HPDE6-E6E7 (cell line): ENCODE measurements at regions not wholly inside any gene's neighbourhood (a gene's known extent, or its start where the extent isn't known, plus 50 kb on each side); places are given as distances from the start of the nearest gene placed in this dataset.
"Not testable (repeated sequence)": the region's sequence is repeated elsewhere in the genome, so short reads cannot be mapped to it uniquely, and the experiment has no call there.

Experiments
- DNase-seq: peaks from one replicate; pipeline ENCODE4 v3.0.0; 2011; ENCODE audit warnings: missing footprints; ENCODE audit errors: extremely low spot score

DNA sequence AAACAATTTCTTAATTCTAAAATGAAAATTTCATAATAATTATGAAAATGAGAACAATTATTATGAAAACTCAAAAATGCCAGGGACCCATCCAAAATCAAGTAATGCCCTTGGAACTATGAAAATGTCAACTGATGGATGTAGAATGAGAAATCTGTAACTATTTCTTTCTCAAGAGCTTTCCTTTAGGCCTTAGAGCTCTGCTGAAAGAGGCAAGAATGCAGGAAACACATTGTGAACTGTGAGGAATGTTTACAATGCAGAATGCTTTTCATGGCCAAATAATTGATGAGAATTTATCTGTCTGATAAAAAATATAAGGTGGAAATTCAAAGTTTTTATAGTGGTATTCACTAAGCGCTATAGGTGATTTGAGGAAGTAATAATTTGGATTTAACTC lies 207.1 kb upstream of the PCDH18 start:
- DNase-seq = no peak

DNA sequence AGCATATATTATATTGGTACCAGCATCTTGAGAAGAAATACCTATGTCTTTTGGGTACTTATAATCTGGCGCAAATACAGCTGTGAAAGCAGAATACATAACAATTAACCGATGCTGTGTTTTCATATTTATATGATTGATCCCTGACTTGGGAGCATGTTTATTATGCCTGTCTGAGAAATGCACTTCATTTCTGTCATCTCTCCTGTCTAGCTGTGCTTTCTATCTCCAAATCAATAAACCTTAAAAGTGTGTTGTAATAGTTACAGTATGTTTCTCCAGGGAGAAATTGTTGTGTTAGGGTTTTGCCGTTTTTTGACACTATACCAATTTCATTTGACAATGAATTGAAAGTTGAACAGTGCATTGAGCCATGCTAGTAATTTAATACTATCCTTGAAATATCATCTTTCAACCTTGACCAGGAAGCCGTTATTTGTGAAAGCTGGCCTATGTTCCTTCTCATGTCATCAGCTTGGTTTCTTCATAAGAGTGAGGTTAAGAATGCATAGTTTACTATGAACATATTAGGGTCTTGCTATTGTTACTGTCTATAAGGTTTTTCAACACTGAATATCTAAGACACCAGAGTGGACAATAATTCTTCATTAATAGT lies 206.2 kb upstream of the PCDH18 start:
- no peak for DNase-seq

DNA sequence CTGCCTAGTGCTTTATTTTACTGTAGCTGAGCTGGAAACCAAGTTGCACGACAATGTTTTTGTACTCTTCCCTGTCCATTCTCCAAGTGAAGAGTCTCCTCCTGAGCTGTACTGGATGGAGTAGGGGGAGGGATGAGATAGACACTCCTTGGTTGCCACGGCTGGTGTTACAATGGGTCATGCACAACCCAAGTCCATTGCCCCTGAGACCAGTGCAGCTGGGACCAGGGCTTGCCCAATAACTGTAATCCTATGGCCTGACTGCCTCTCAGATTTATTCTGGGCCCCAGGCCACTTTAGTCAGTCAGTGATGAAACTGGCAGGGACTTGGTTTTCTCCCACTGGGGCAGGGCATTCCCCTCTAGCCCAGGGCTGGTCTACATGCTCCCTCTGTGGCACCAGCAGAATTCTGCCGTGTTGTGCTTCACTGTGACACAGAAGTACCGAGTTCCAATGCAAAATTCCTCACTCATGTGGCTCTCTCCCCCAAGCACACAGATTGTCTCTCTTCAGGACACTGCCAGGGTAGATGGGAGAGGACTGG lies 203.3 kb upstream of the PCDH18 start:
- DNase-seq = no peak

DNA sequence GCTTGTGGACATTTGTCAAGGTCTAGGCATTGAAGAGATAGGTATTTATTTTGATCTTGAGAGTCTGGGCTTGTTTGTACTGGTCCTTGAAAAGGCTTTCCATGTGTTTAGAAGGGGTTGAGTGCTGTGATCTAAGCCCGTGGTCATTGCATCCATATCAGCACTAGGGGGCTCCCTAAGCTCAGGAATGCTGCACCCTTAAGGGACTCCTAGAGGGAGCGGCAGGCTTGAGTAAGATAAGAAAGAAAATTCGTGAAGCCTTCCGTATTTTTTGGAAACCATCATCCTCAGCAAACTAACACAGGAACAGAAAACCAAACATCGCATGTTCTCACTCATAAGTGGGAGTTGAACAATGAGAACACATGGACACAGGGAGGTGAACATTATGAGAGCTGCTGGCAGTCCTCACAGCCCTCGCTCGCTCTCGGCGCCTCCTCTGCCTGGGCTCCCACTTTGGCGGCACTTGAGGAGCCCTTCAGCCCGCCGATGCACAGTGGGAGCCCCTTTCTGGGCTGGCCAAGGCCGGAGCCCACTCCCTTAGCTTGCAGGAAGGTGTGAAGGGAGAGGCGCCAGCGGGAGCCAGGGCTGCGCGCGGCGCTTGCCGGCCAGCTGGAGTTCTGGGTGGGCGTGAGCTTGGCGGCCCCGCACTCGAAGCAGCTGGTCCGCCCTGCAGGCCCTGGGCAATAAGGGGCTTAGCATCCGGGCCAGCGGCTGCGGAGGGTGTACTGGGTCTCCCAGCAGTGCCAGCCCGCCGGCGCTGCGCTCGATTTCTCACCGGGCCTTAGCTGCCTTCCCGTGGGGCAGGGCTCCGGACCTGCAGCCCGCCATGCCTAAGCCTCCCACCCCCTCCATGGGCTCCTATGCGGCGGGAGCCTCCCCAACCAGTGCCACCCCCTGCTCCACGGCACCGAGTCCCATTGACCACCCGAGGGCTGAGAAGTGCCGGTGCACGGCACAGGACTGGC lies 201.2 kb upstream of the PCDH18 start:
- DNase-seq = not testable (repeated sequence)

DNA sequence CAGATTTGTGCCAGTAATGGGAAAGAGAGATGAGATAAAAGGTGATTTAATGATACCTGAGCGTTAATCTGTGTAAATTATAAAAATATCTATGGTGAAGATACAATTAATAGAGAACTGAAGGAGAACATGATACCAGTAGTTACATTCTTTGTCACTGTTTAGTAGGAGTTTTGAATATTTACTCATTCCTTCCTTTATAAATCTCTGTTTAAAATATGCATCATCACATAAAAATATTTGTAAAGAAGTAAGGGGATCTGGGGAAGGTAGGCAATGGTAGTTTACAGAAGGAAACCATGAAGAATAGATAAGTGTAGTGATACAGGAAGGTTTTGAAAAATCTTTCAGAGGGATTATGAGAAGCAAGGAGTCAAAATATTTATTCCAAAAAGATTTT lies 190.6 kb upstream of the PCDH18 start:
- no peak for DNase-seq

DNA sequence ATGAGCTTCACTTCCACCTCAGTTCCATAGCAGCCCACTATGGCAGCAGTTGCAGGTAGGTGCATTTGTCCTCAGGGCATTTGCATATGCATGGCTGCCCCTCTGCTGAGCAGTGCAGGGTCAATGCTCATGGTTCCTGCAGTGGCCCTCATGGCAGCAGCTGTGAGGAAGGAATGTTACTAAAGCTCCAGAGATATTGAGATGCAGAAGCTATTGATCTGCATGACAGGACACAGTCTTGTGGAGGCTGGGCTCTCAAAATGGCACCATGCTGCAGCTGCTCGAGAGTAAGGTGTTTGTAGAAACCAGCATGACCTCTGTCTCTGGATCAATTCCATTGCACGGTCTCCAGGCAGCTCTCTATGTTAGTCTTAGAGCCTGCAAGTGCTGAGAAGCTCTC lies 179.2 kb upstream of the PCDH18 start:
- no peak for DNase-seq

DNA sequence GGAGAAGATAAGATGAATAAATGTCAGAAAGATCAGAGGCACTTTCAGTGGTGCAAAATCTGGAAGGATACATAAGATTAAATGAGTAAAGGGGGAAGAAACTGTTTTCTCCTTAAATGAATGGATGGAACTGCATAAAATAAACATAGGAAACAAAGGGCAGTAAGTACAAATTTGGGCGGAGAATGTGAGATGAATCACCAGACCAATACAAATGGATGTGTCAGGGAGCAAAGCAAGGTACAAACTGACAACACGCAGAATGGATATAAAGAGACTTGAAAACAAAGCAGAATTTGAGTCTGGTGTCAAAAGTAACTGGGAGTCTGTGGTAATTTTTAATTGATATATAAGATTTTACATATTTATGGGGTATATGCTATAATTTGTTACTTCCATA lies 175.3 kb upstream of the PCDH18 start:
- peak; percentile 7 for DNase-seq

DNA sequence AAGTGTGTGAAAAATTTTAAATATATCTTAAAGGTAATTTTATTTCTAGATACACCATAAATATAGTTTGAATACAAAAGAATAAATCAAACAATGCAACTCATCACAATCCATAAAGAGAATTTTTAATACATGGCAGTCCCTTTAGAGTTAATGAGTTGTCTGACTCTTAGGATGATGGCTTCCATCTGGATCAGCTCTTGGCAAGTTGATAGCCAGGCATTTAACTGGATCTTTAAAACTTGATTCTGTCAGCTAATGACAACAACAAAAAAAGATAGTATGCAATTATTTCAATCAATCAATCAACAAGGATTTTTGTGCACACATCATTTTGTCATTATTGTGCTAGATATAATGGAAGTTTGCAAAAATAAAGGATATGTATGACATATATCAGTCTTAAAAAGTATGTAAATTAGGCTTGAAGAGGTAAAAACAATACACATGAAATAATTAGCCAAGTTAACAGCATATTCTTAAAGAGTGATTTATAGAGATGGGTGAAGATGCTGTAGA lies 174.9 kb upstream of the PCDH18 start:
- DNase-seq = no peak

DNA sequence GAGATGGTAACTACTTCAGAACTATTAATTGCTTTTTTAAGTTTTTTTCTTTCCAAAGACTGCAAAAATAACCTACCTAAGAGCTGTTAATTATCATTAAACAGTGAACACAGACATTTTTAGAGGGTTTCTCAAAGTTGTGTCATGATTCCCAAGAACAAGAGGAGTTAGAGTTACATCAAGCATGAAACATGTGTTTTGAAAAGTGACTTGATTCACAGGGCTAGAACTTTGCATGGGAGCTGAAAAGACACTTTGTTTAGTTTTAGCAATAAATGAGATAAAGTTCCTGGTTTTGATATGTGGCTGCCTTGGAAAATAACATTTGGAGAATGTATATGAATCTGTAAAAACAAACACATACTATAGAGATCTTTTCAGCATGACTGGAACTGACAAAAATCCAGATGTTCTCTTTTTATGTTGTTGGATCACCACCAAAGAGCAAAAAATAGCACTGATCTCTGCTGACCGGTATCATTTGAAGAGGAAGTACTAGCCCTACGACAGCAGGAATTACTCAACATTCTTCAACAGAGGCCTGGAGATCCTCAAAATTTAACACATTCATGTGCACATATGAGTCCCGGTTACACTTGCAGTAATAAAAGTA lies 173.0 kb upstream of the PCDH18 start:
- no peak for DNase-seq

DNA sequence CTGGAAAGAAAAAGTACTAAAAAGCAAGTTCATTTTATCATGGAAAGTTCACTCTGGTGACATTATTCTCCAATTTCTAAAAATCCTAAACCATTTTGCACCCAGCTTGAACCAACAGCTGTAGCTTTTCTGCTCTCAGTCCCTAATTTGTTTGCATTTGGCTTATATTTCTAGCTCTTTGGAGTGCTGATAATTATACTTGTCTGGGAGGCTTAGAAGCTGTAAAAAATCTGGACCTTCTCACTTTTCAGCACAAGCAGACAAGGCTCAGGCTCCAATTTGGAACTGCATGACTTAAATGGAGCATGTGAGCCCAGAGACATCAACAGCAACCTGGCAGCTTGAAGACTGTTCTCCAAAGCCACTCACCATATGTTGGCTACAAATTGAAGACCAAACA lies 170.9 kb upstream of the PCDH18 start:
- no peak for DNase-seq

DNA sequence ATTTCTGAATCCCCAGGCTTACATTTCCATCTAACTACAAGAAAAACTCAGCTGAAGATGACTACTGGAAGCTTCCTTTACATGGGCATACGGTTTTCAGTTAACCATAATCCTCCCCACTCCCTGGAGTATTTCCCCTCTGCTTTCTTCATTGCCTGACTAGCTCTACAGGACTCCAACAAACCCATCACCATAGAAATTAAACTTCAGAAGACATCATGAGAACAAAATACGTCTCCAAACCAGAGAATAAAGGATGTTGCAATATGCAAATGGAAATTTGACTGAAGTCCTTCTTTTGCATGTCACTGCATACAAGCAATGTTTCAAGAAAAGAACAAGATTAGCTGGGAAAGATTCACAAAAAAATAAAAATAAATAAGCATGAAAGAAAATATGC lies 170.2 kb upstream of the PCDH18 start:
- no peak for DNase-seq

DNA sequence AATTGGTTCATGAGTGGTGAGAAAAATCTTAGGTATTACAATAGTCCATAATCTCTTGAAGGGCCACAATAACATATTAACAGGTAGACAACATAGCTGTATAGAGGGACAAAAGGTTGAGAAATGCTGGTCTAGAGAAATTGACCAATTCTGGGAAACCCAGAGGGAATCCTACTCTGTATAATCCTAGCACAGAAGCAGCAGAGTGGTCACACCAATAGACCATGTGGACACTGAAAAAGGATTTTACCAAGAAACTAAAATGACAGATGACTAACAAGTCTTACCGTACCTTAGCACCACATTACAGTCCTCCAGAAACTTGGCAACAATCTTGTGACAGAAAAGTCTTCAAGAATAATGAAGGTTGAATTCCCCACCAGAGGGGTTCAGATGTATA lies 169.1 kb upstream of the PCDH18 start:
- DNase-seq = no peak

DNA sequence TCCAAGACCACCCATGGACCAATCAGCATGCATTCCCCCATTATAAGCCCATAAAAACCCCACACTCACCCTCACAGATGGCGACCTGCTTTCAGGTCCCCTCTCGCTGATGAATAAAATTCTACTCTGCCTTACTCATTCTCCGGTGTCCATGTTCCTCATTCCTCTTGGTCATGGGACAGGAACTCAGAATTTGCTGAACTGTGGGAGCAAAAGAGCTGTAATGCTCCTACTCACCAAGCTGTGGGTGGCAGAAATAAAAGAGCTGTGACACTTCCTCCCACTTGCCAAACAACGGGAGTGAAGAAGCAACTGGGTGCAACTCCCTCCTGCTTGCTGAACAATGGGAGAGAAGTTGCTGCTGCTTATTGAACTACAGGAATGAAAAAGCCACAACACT lies 168.5 kb upstream of the PCDH18 start:
- DNase-seq = no peak

DNA sequence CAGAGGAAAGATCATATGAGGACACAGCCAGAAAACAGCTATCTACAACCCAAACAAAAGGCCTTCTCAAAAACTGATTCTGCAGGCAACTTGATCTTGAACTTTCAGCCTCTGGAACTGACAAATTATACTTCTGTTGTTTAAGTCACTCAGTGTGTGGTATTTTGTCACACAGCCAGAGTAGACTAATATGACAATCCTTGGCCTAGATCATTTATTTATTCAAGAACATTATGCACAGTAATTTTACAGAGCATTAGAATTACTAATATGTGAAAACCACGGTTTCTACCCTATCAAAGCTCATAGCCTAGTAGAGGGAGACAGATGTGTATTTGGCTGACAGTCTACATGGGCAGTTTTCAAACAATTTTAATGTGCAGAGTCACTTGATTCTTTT lies 167.8 kb upstream of the PCDH18 start:
- no peak for DNase-seq

DNA sequence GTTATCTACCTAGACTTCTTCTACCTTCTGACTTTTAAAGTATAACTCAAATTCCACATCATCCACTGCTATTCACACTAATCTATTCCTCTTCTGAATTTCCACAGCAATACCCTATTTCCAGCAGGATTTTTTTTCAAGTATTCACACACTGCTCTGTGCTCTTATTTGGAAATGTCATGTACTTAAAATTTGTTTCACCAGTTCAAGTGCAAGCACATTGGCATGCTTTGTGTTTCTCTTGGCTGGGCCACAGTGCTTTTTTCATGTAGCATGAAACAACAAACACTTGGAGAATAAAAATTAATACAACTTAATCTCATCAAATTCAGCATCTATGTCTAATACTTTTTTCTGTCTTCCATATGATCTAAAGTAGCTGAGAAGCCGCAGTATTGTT lies 161.8 kb upstream of the PCDH18 start:
- no peak for DNase-seq

DNA sequence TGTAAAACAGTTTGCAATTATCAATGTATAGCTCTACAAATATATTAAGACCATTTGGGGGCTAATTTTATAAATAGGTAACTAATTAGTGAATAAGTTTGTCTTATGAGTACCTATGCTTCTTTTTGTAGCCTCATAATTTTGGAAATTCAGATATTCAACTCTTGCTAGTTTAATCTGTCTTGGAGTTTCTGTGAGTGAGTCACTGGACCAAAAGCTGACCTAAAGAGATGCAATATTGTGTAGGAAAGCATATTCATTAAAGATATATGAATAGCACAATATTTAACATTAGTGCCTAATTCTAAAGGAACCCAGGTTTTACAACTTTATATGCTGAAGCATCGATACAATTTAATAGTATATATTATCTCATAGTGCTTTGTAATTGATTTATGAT lies 161.3 kb upstream of the PCDH18 start:
- DNase-seq = no peak

DNA sequence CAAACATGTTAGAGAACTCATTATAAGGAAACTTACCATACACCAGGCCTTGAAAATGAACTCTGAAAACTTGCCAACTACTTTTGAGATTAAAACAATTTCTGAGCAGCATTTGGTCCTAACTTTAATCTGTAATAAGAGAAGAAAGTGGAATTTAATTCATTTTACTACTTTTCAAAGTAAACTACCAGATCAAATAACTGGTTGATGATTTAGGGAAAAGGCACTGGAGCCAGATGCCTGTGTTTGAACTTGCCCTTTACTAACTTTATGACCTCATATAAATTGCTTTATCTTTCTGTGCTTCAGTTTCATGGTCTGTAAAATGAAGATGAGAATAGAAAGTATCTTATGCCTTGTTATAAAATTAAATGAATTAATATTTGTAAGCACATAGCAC lies 159.9 kb upstream of the PCDH18 start:
- DNase-seq = no peak

DNA sequence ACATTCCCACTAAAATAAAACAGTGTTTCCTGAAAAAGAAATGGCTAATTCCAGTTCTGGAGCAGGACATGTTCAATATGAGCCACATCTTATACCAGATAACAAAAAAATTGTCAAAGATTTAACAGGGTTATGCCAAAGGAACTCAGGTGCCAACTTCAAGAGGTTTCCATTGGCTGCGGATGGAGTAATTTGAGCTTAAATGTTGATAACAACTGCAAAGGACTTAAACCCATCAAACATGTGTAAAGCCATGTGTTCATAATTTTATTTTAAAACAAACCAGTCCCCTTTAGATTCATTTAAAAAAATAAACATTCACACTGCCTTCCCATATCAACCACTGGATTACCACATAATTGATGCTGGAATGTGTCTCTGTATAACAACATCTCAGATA lies 156.4 kb upstream of the PCDH18 start:
- no peak for DNase-seq

DNA sequence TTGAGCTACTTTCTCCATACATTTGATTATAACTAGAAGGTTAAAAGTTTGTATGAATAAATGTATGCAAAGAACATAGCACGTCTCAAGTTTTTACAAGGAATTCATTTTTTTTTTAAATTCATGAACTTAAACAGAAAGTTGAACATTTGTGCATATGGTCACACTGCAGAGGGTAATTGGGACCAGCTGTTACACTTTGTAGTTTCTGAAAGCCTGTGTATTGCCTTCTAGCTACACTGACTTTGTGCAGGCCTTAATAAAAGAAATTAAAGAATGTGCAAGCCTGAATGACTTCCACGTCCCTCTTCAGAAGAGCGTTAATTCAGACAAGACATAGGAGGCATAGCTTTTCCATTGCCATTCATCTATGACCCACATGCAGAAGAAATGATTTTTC lies 153.1 kb upstream of the PCDH18 start:
- no peak for DNase-seq

DNA sequence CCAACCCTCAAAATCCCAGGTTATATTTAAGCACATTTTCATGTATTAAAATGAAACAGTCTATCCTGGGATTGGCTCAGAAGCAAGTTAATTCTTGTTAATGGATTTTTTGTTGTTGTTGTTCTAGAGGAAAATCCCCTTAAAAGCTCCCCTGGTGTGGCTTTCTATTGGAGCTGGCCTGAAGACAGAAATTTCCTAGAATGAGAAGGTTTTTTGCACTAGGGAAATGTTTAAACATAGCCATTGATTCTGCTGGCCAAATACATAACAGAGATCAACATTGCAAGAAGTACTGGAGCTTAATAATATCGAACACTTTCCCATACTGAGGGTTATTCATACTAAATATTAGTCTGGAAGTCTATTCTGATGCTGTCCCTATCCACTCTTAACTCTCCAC lies 148.8 kb upstream of the PCDH18 start:
- no peak for DNase-seq

DNA sequence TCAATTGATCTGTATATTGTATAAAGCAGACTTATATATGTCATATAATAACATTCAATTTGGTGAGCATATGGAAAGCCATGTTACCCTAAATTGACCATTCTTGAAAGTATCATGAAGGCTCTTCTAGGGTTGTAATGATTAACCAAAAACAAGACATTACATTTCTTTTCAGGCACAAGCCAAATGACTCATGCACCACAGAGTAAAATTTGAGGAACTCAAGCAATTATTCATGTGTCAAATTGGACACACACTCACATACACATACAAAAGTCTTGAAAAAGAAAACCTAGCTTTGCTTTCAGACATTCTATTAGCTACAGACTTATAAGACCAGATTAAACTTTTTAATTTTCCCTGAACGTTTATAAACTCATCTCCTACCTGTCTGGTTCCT lies 146.5 kb upstream of the PCDH18 start:
- no peak for DNase-seq

DNA sequence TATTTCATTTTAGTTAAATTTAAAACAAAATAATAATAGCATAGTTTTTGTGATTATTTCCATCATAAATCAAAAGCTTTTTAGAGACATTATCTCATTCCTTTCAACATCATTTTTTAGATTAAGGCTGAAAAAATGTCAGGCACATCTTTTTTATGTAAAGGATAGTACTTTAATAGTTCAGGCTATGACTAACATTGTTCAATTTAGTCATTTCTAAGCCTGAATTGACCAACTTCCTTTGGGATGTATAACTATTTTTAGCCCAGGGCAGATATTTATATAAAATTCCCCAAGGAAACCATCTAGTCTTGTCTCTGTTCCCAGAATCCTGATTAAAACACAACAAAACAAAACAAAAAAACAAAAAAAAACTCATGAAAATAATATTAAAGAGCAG lies 145.6 kb upstream of the PCDH18 start:
- DNase-seq = no peak
